ENCODE measurements at regions not wholly inside any gene's neighbourhood (a gene's known extent, or its start where the extent isn't known, plus 50 kb on each side); places are given as distances from the start of the nearest gene placed in this dataset.

DNA sequence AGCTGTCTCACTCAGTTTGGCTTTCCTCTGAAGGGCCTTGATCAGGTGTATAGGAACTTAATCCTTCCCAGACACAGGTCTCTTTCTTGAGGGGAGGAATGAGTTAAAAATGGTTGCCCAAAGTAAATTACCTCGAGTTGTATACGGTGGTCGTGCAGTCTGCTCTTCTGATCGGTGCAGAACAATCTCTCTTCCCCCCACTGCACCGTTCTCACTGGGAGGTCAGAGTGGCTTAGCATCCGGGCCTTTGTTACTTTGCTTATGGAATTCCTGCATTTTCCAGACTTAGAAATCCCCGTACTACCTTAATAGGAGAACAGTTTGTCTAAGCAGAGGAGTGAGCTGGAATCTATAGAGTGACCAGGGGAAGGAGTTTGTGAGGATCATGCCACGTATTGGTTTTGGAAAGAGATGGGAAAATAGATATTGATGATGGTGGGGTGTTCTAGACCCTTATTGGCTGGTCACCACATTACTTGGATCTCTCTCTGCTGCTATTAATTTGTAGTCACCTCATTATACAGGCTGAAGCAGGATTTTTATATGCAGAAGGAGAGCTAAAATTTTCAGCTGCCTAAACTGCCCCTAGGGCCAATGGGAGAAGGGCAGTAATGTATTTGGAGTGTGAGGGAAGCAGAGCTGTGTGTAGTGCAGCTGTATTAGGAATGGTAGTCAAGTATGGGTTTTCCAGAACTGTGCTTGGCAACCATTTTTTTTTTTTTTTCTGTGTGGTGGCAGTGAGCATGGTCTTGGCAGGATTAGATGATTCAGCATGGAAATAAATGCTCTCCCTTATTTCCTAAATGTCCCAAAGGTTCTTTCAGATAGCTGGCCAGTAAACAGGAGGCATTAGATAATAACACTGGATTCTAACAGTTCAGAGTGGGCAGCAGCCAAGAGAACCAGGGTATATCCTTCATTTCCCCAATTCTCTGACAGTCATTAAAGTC, 81.5 kb downstream of the NDUFS5 start:
- DNase-seq (ENCODE audit: low read depth), result peak; percentile 60

- DNase-seq (ENCODE audit: low read depth), result no peak
Observed at GRCh38 chr1:39109644-39110043, 83.5 kb downstream of the NDUFS5 start.

DNA sequence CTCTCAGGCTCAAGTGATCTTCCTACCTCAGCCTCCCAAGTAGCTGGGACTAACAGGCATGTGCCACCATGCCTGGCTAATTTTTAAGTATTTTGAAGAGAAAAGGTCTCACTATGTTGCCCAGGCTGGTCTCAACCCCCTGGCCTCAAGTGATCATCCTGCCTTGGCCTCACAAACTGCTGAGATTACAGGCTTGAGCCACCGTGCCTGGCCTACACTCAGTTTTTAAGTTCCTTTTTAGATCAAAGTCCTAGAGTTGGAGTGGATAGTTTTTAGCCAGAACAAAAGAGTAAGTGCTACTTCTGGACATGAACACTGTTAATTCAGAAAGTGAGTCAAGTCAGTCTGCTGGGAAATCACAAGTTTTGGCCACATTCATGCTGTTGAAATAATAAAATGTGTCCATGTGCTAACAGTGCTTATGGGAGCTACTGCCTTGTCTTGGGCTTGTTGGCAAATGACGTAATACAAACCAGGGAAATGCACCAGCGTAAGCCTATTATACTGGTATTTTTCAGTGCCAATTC, 84.2 kb downstream of the NDUFS5 start:
- peak; percentile 84 for DNase-seq (ENCODE audit: low read depth)

- DNase-seq (ENCODE audit: low read depth), result peak; percentile 74
Observed at GRCh38 chr1:39110882-39111281, 84.7 kb downstream of the NDUFS5 start.

GRCh38 chr1:39113109-39113743, 87.1 kb downstream of the NDUFS5 start:
- no peak for DNase-seq (ENCODE audit: low read depth)

- DNase-seq (ENCODE audit: low read depth), result peak; percentile 67
Observed at GRCh38 chr1:39115271-39116110, 89.0 kb upstream of the MACF1 start.

GRCh38 chr1:39116116-39116607, 88.3 kb upstream of the MACF1 start:
- no peak for DNase-seq (ENCODE audit: low read depth)

DNA sequence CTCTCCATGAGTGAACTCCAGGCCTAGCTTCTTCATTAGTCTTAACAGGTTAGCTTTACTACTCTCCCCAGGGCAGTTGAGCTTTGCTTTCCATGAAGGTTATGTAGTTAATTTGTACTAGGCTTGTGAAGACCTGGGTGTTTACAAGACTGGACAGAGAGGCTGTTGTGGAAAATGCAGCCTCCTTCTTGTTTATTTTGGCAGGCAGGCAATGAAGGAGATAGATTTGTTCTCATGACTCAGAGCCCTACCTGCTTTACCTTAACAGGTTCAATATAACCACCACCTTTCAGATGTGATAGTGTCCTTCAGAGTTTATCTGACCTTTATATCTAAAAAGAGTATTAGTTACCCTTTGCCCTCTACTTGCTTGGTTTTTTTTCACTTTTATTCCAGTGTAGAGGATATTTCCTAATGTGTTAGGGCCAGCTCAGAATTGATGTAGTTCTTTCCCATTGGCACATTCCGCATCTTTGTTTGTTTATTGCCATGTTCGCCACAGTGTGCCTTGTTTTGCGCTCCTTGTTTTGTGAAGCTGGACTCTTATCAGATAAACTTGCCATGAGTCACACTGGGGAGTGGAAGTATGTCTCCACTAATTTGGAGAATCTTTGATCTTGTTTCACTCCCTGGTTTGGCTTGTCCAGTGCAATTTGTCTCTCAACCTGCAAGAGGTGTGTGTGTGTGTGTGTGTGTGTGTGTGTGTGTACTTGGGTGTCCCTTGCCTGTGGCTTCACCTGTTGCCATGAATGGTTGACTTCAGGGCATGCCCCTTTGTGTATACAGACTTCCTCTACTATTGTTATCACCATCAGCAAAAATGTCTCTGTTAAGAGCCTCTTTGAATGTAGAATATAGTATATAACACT, 87.4 kb upstream of the MACF1 start:
- DNase-seq (ENCODE audit: low read depth), result peak; percentile 74

DNA sequence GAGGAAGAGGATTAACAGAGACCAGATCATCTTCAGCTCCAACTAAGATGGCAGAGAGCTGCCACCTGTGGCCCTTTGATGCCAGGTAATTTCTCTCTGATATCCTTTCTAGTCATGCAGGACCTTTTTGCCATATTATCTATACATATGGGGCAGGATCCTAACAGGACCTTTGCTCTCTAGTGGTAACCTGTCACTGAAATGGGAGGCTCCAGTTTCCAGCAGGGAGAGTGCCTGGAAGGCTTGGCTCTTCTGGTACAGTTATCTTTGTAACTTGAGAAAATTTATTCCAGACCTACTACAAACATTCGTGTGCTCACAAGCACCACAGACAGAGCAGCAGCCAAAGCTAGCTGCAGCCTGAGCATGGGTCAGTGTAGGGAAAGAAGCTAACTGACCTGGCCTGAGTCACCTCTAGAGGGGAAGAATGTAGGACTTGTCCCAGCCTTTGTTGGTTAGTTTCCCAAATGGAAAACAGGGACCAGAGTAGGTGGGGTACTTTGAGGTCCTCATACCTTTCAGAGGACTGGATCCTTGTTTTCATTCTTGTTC, 86.5 kb upstream of the MACF1 start:
- DNase-seq (ENCODE audit: low read depth), result no peak

- no peak for DNase-seq (ENCODE audit: low read depth)
Observed at GRCh38 chr1:39122056-39122455, 82.4 kb upstream of the MACF1 start.

DNA sequence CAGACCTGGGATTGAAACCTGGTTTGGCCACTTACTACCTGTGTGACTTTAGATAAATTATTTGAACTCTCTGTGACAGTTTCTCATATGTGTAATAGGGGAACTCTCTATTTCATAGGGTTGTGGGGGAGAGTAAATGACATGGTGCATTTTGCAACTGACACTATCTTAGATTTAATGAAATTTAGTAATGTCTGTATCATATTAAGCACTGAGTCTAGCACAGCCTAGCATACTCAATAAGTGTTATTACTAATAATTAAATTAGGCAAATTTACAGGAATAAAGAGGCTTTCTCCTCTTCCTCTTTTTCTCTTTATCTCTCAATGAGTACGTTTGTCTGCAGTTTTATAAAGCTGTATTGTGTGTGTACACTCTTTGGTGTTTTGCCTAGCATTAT, 80.2 kb upstream of the MACF1 start:
- no peak for DNase-seq (ENCODE audit: low read depth)

DNA sequence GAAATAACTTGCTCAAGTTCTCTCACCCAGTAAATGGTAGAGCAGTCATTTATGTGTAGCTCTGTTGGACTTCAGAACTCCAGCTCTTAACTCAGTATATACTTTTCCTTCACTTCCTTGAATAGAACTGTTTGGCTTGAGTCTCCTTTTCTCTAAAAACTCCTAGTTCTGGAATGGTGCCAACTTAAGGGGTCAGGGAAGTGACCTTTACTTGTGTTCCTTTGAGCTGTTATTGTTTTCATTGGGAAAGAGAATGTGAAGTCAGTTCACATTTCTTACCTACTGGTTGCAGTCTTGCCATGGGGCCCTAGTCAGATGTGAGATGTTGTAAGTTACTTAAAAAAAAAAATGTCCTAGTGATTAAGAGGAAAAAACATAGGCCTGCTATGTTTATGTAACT, 77.0 kb upstream of the MACF1 start:
- DNase-seq (ENCODE audit: low read depth), result peak; percentile 99

DNA sequence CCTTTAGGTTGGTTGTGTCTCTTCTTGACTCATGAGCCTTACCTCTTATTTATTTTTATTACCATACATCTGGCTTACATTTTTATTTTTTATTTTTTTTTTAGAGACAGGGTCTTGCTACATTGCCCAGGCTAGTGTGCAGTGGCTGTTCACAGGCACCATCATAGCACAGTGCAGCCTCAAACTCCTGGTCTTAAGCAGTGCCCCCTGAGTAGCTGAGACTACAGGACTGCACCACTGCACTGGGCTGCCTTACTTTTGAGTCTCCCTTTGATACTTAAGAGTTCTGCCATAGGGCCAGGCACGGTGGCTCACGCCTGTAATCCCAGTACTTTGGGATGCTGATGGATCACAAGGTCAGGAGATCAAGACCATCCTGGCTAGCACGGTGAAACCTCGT, 76.4 kb upstream of the MACF1 start:
- no peak for DNase-seq (ENCODE audit: low read depth)

DNA sequence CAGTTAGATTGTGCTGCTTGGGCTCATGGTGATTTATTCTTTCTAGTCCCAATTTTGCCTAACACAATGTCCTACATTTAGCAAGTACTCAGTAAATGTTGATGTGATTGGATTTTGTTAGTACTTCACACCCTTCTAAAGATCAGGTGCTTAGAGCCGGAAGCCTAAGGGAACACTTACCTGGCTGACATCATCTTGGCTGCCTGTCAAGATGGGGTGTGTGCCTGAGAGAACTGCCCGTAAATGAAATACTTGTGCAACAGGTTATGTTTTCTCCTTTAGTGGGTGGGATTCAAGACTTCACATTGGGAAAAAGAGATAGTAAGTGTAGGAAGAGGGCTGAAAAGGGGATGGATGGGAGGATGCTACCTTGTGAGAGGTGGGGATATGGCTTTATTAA, 75.5 kb upstream of the MACF1 start:
- DNase-seq (ENCODE audit: low read depth), result peak; percentile 63

- peak; percentile 61 for DNase-seq (ENCODE audit: low read depth)
Observed at GRCh38 chr1:39129514-39129913, 75.0 kb upstream of the MACF1 start.

DNA sequence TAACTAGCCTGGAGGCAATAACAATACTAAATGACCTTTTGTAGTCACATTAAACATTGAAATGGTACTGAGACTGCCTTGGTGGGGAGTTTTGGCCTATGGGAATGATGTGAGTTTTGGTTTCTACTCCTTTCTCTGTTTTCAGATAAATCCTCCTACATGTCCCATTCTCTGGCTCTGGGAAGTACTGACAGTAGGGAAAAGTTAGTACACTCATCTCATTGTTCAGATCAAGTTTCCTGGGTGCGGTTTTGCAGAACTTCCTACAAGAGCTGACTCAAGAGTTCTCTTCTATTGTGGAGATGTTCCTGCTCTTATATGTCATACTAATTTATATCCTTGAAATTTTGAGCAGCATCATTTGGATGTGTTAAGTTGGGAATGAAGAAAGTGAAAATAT, 74.2 kb upstream of the MACF1 start:
- peak; percentile 76 for DNase-seq (ENCODE audit: low read depth)

- DNase-seq (ENCODE audit: low read depth), result no peak
Observed at GRCh38 chr1:39131940-39132339, 72.6 kb upstream of the MACF1 start.

GRCh38 chr1:39132505-39133339, 71.8 kb upstream of the MACF1 start:
- peak; percentile 70 for DNase-seq (ENCODE audit: low read depth)

DNA sequence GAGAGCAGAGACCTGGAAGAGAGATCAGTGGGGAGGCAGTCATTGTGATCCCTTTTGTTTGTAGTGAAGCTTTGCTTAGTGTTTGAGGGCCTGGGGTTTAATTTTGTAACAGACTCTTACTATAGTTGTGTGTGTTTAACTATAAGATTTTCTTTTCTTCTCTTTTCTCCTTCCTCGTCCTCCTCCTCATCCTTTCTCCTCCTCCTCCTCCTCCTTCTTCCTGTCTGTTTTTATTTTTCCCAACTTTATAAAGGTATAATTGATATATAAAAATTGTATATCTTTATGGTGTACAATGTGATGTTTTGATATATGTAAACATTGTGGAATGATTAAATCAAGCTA, 71.2 kb upstream of the MACF1 start:
- no peak for DNase-seq (ENCODE audit: low read depth)

Data from renal cortical epithelial cell (primary cell).